Natural killer cell (primary cell): ENCODE measurements at regions not wholly inside any gene's neighbourhood (a gene's known extent, or its start where the extent isn't known, plus 50 kb on each side); places are given as distances from the start of the nearest gene placed in this dataset.

Experiments
- ATAC-seq, 3 donors: fragments of 150-1000 bp in 2 of 3; fragments of 200-7000 bp in 1 of 3; cut with Tn5 transposase; 1 replicate in 1 of 3; 2 replicates in 2 of 3; pipeline ENCODE4 v1.10.0; 2021; ENCODE audit warnings: mild to moderate bottlenecking in 2 of 3, moderate library complexity in 2 of 3
- DNase-seq, 2 donors: peaks; one replicate each; pipeline versions ENCODE4 v3.0.0 to v3.0.0-alpha.2; 2013 to 2021; ENCODE audit warnings: mixed read lengths in 1 of 2
- H3K27ac ChIP-seq: one replicate; pipeline ENCODE4 v1.5.1; 2013; ENCODE audit warnings: mild to moderate bottlenecking, low read length
- H3K27me3 ChIP-seq: one replicate; pipeline ENCODE4 v1.6.1; 2013; ENCODE audit warnings: low read length; ENCODE audit not compliant: control insufficient read depth, insufficient read depth
- H3K36me3 ChIP-seq: one replicate; pipeline ENCODE4 v1.6.1; 2013; ENCODE audit warnings: low read length; ENCODE audit not compliant: control insufficient read depth, insufficient read depth
- H3K4me1 ChIP-seq: one replicate; pipeline ENCODE4 v1.6.1; 2013; ENCODE audit warnings: low read length; ENCODE audit not compliant: control insufficient read depth, insufficient read depth
- H3K4me3 ChIP-seq: one replicate; pipeline ENCODE4 v1.5.1; 2013; ENCODE audit warnings: low read length
- H3K9me3 ChIP-seq: one replicate; pipeline ENCODE4 v1.6.1; 2013; ENCODE audit warnings: low read length; ENCODE audit not compliant: control insufficient read depth, insufficient read depth
- H3K27ac Mint-ChIP-seq, 2 donors: one replicate each; pipeline ENCODE4 v1.8.0; 2022; ENCODE audit warnings: mild to moderate bottlenecking in 2 of 2, mixed read lengths in 2 of 2, moderate library complexity in 1 of 2
- H3K27me3 Mint-ChIP-seq, 2 donors: one replicate each; pipeline ENCODE4 v1.8.0; 2022; ENCODE audit warnings: low read depth in 2 of 2, mixed read lengths in 2 of 2
- H3K36me3 Mint-ChIP-seq: one replicate; pipeline ENCODE4 v1.8.0; 2022; ENCODE audit warnings: mixed read lengths
- H3K4me1 Mint-ChIP-seq, 2 donors: one replicate each; pipeline ENCODE4 v1.8.0; 2022; ENCODE audit warnings: mixed read lengths in 2 of 2
- H3K4me3 Mint-ChIP-seq: one replicate; pipeline ENCODE4 v1.8.0; 2022; ENCODE audit warnings: mild to moderate bottlenecking, moderate library complexity, mixed read lengths
- H3K9me3 Mint-ChIP-seq, 2 donors: one replicate each; pipeline ENCODE4 v1.8.0; 2022; ENCODE audit warnings: mixed read lengths in 2 of 2
- CTCF ChIP-seq: fragments of 200-600 bp; IDR thresholded peaks from one replicate; pipeline ENCODE4 v1.8.0; 2022; ENCODE audit warnings: antibody characterized with exemption
- WGBS: methylation state at CpG from one replicate; pipeline ENCODE4 v1.1.7; 2013; ENCODE audit warnings: missing lambda C conversion rate; ENCODE audit not compliant: insufficient coverage; 5-methylcytosine and 5-hydroxymethylcytosine counted together
- intact Hi-C: fragments of 100-400 bp; cut with micrococcal nuclease; formaldehyde crosslinking; loops from one replicate; pipeline ENCODE4 v1.14.2; 2022

- no peak for DNase-seq
- no peaks in the 10 kb centered on the region for H3K27me3 ChIP-seq
- H3K4me3 Mint-ChIP-seq, result no peak overlapping the region
- ATAC-seq, result no peak
- no peak overlapping the region for H3K4me3 ChIP-seq
- no peaks in the 10 kb centered on the region for H3K4me1 ChIP-seq
- no peaks in the 10 kb centered on the region for H3K9me3 ChIP-seq
- H3K9me3 Mint-ChIP-seq, result peaks cover 8 to 12% of the 10 kb centered on the region in 2 donors
- no peak overlapping the region for H3K27ac Mint-ChIP-seq
- no peak for TF ChIP-seq CTCF
- intact Hi-C loops, result no loop called here
- no peak overlapping the region for H3K27ac ChIP-seq
- no peaks in the 10 kb centered on the region for H3K27me3 Mint-ChIP-seq
- H3K36me3 ChIP-seq, result no peaks in the 10 kb centered on the region
- peaks cover 7% of the 10 kb centered on the region for H3K36me3 Mint-ChIP-seq
- H3K4me1 Mint-ChIP-seq, result no peaks in the 10 kb centered on the region
- WGBS, result 94% methylated on average over 11 of the region's 11 CpGs
Measured at GRCh38 chr6:23176883-23177282, 607.5 kb downstream of the HDGFL1 start.

GRCh38 chr6:23177806-23178205 is 608.4 kb downstream of the HDGFL1 start:
- no peaks in the 10 kb centered on the region for H3K36me3 ChIP-seq
- H3K27me3 ChIP-seq, result no peaks in the 10 kb centered on the region
- no peaks in the 10 kb centered on the region for H3K4me1 Mint-ChIP-seq
- H3K27ac ChIP-seq, result no peak overlapping the region
- no peaks in the 10 kb centered on the region for H3K4me1 ChIP-seq
- no peak for DNase-seq
- ATAC-seq, result no peak
- H3K9me3 Mint-ChIP-seq, result peaks cover 6 to 8% of the 10 kb centered on the region in 2 donors
- no peak overlapping the region for H3K27ac Mint-ChIP-seq
- TF ChIP-seq CTCF, result no peak
- 75% methylated on average over 1 of the region's 1 CpG for WGBS
- H3K4me3 Mint-ChIP-seq, result no peak overlapping the region
- no peaks in the 10 kb centered on the region for H3K27me3 Mint-ChIP-seq
- H3K4me3 ChIP-seq, result no peak overlapping the region
- no peaks in the 10 kb centered on the region for H3K9me3 ChIP-seq
- intact Hi-C loops, result no loop called here
- peaks cover 7% of the 10 kb centered on the region for H3K36me3 Mint-ChIP-seq

GRCh38 chr6:23179994-23180393 is 610.6 kb downstream of the HDGFL1 start:
- Histone ChIP-seq H3K9me3 (no peaks in the 10 kb centered on the region), H3K4me3 (no peak overlapping the region), H3K27ac (no peak overlapping the region), H3K4me1 (no peaks in the 10 kb centered on the region), H3K27me3 (no peaks in the 10 kb centered on the region), H3K36me3 (no peaks in the 10 kb centered on the region)
- DNase-seq, result no peak
- Mint-ChIP-seq H3K9me3 (peaks cover 2 to 3% of the 10 kb centered on the region in 2 donors), H3K4me3 (no peak overlapping the region), H3K27ac (no peak overlapping the region), H3K4me1 (no peaks in the 10 kb centered on the region), H3K27me3 (no peaks in the 10 kb centered on the region), H3K36me3 (peaks cover 7% of the 10 kb centered on the region)
- intact Hi-C loops, result no loop called here
- TF ChIP-seq CTCF, result no peak
- WGBS, result 84% methylated on average over 4 of the region's 4 CpGs
- no peak for ATAC-seq

GRCh38 chr6:23180504-23181293 is 611.3 kb downstream of the HDGFL1 start:
- TF ChIP-seq CTCF, result no peak
- no peaks in the 10 kb centered on the region for H3K36me3 ChIP-seq
- Mint-ChIP-seq H3K4me1 (no peaks in the 10 kb centered on the region), H3K36me3 (peaks cover 7% of the 10 kb centered on the region), H3K27me3 (no peaks in the 10 kb centered on the region), H3K4me3 (no peak overlapping the region), H3K27ac (no peak overlapping the region), H3K9me3 (peaks cover under 1 to 3% of the 10 kb centered on the region in 2 donors)
- no peak overlapping the region for H3K27ac ChIP-seq
- no peak overlapping the region for H3K4me3 ChIP-seq
- no peaks in the 10 kb centered on the region for H3K4me1 ChIP-seq
- DNase-seq (no peak), ATAC-seq (no peak)
- intact Hi-C loops, result no loop called here
- no peaks in the 10 kb centered on the region for H3K9me3 ChIP-seq
- no peaks in the 10 kb centered on the region for H3K27me3 ChIP-seq
- WGBS, result 72% methylated on average over 9 of the region's 12 CpGs
